ENCODE measurements at regions not wholly inside any gene's neighbourhood (a gene's known extent, or its start where the extent isn't known, plus 50 kb on each side); places are given as distances from the start of the nearest gene placed in this dataset.
"Not testable (repeated sequence)": the region's sequence is repeated elsewhere in the genome, so short reads cannot be mapped to it uniquely, and the experiment has no call there.

DNA sequence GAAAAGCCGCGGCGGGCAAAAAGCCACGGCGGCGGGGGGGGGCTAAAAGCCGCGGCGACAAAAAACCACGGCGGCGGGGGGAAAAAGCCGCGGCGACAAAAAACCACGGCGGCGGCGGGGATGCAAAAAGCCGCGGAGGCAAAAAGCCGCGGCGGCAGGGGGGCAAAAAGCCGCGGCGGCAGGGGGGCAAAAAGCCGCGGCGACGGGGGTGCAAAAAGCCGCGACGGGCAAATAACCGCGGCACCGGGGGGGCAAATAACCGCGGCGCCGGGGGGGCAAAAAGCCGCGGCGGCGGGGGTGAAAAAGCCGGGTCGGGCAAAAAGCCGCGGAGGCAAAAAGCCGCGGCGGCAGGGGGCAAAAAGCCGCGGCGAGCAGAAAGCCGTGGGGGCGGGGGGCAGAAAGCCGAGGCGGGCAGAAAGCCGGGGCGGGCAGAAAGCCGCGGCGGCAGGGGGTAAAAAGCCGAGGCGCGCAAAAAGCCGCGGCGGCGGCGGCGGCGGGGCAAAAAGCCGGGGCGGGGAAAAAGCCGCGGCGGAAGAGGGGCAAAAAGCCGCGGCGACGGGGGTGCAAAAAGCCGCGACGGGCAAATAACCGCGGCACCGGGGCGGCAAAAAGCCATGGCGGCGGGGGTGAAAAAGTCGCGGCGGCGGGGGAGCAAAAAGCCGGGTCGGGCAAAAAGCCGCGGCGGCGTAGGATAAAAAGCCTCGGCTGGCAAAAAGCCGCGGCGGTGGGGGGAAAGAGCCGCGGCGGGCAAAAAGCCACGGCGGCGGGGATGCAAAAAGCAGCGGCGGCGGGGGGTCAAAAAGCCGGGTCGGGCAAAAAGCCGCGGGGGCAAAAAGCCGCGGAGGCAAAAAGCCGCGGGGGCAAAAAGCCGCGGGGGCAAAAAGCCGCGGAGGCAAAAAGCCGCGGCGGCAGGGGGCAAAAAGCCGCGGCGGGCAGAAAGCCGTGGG is 1632.4 kb downstream of the RPIA start:
- TF ChIP-seq, protein P1, sequence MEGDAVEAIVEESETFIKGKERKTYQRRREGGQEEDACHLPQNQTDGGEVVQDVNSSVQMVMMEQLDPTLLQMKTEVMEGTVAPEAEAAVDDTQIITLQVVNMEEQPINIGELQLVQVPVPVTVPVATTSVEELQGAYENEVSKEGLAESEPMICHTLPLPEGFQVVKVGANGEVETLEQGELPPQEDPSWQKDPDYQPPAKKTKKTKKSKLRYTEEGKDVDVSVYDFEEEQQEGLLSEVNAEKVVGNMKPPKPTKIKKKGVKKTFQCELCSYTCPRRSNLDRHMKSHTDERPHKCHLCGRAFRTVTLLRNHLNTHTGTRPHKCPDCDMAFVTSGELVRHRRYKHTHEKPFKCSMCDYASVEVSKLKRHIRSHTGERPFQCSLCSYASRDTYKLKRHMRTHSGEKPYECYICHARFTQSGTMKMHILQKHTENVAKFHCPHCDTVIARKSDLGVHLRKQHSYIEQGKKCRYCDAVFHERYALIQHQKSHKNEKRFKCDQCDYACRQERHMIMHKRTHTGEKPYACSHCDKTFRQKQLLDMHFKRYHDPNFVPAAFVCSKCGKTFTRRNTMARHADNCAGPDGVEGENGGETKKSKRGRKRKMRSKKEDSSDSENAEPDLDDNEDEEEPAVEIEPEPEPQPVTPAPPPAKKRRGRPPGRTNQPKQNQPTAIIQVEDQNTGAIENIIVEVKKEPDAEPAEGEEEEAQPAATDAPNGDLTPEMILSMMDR (conservative IDR thresholded peaks at IDR 0.05; ENCODE audit: low read length), result not testable (repeated sequence)
- not testable (repeated sequence) for TF ChIP-seq EZH2phosphoT487 (IDR thresholded peaks at IDR 0.05; ENCODE audit: borderline replicate concordance)
